H1 (cell line): ENCODE measurements at regions not wholly inside any gene's neighbourhood (a gene's known extent, or its start where the extent isn't known, plus 50 kb on each side); places are given as distances from the start of the nearest gene placed in this dataset.

Experiments used
- CTCF ChIA-PET: fragments of 300-600 bp; sonication (Branson Sonifier 250); formaldehyde crosslinking; loops from one replicate; lab custom pipeline; 2021; ENCODE audit not compliant: partially characterized antibody; lab: Charles Lee
- POLR2A ChIA-PET: fragments of 300-600 bp; sonication (Branson Sonifier 250); formaldehyde crosslinking; loops from one replicate; lab custom pipeline; 2021; ENCODE audit warnings: inconsistent platforms; ENCODE audit not compliant: partially characterized antibody; lab: Charles Lee
- DNase-seq, 2 experiments: peaks; one replicate each; pipeline versions ENCODE4 v3.0.0 to v3.0.0-alpha.2; 2010 to 2022; ENCODE audit warnings: low spot score in 2 of 2, low read depth in 1 of 2, mixed read lengths in 1 of 2
- FAIRE-seq: peaks from 2 replicates; lab custom pipeline; 2011; peaks lifted over from hg19 to GRCh38; lab: Jason Lieb, UNC
- H2AFZ ChIP-seq: 2 replicates; pipeline ENCODE4 v1.8.1; 2012; ENCODE audit warnings: low read length, inconsistent platforms
- H2AK5ac ChIP-seq: 2 replicates; pipeline ENCODE4 v1.6.1; 2013; ENCODE audit warnings: low read depth, low read length
- H2BK120ac ChIP-seq: replicated peaks from 2 replicates; pipeline ENCODE3; 2013; ENCODE audit warnings: low read depth, low read length, inconsistent platforms
- H2BK12ac ChIP-seq: 2 replicates; pipeline ENCODE4 v1.6.1; 2013; ENCODE audit warnings: low read depth, low read length
- H2BK15ac ChIP-seq: 2 replicates; pipeline ENCODE4 v1.6.1; 2013; ENCODE audit warnings: low read length
- H2BK20ac ChIP-seq: 2 replicates; pipeline ENCODE4 v1.6.1; 2013; ENCODE audit warnings: low read length
- H2BK5ac ChIP-seq: 2 replicates; pipeline ENCODE4 v1.6.1; 2013; ENCODE audit warnings: low read depth, low read length
- H3K14ac ChIP-seq: 2 replicates; pipeline ENCODE4 v1.6.1; 2013; ENCODE audit warnings: inconsistent platforms; ENCODE audit not compliant: insufficient read length
- H3K18ac ChIP-seq: 2 replicates; pipeline ENCODE4 v1.6.1; 2013; ENCODE audit warnings: low read length; ENCODE audit errors: extremely low read depth
- H3K23ac ChIP-seq: 2 replicates; pipeline ENCODE4 v1.6.1; 2013; ENCODE audit warnings: inconsistent platforms; ENCODE audit not compliant: insufficient read length
- H3K23me2 ChIP-seq: 2 replicates; pipeline ENCODE4 v1.6.1; 2013; ENCODE audit warnings: low read depth, low read length
- H3K27ac ChIP-seq: 2 replicates; pipeline ENCODE4 v1.6.1; 2011; ENCODE audit warnings: low read depth, low read length, inconsistent platforms
- H3K27me3 ChIP-seq, 4 experiments: replicated peaks in 1 of 4; 1 replicate in 1 of 4; 2 replicates in 3 of 4; pipeline versions ENCODE4 v1.6.1 to v1.8.1; 2011 to 2013; ENCODE audit warnings: low read length in 3 of 4, mild to moderate bottlenecking in 3 of 4, inconsistent platforms in 2 of 4, mixed read lengths in 2 of 4, moderate library complexity in 1 of 4; ENCODE audit not compliant: control insufficient read depth in 3 of 4, insufficient read depth in 3 of 4; ENCODE audit errors: extremely low read depth in 1 of 4
- H3K36me3 ChIP-seq, 4 experiments: 2 replicates each; pipeline versions ENCODE4 v1.6.1 to v1.8.1; 2011 to 2013; ENCODE audit warnings: mild to moderate bottlenecking in 4 of 4, low read length in 3 of 4, moderate library complexity in 2 of 4, control low read depth in 1 of 4, inconsistent platforms in 1 of 4; ENCODE audit not compliant: insufficient read depth in 4 of 4, control insufficient read depth in 2 of 4
- H3K4ac ChIP-seq: replicated peaks from 2 replicates; pipeline ENCODE3; 2013; ENCODE audit warnings: low read length, low read depth, mixed read lengths, inconsistent platforms; ENCODE audit not compliant: insufficient read length
- H3K4me1 ChIP-seq, 4 experiments: replicated peaks in 1 of 4; 1 replicate in 1 of 4; 2 replicates in 3 of 4; pipeline versions ENCODE4 v1.6.1 to v1.8.1; 2011 to 2013; ENCODE audit warnings: low read length in 3 of 4, inconsistent platforms in 2 of 4, mixed read lengths in 1 of 4; ENCODE audit not compliant: insufficient read depth in 4 of 4, control insufficient read depth in 3 of 4
- H3K4me2 ChIP-seq, 2 experiments: 2 replicates each; pipeline versions ENCODE4 v1.6.1 to v1.8.1; 2011 to 2013; ENCODE audit warnings: low read depth in 2 of 2, low read length in 2 of 2, control low read depth in 1 of 2, inconsistent platforms in 1 of 2, mild to moderate bottlenecking in 1 of 2; ENCODE audit not compliant: insufficient read depth in 1 of 2
- H3K4me3 ChIP-seq, 4 experiments: fragments of 200-600, 300-600 bp in 1 of 4; sonication (generic), shearing (Covaris generic), sonication (Bioruptor Twin) in 1 of 4; 2 replicates each; pipeline versions ENCODE4 v1.5.1 to v1.8.1; 2011 to 2016; ENCODE audit warnings: low read length in 4 of 4, low read depth in 3 of 4, control low read depth in 2 of 4, inconsistent platforms in 2 of 4, mild to moderate bottlenecking in 2 of 4, mixed read lengths in 1 of 4, moderate library complexity in 1 of 4; ENCODE audit not compliant: insufficient read depth in 2 of 4; ENCODE audit errors: extremely low read depth in 1 of 4
- H3K56ac ChIP-seq: replicated peaks from 2 replicates; pipeline ENCODE3; 2013; ENCODE audit warnings: low read depth, mild to moderate bottlenecking, mixed read lengths, low read length, inconsistent platforms; ENCODE audit not compliant: insufficient read length
- H3K79me1 ChIP-seq: 2 replicates; pipeline ENCODE4 v1.6.1; 2013; ENCODE audit warnings: low read depth, low read length, control low read depth
- H3K79me2 ChIP-seq, 2 experiments: 2 replicates each; pipeline versions ENCODE4 v1.6.1 to v1.8.1; 2012 to 2013; ENCODE audit warnings: low read length in 2 of 2, mild to moderate bottlenecking in 2 of 2, inconsistent platforms in 1 of 2; ENCODE audit not compliant: insufficient read depth in 2 of 2, control insufficient read depth in 1 of 2
- H3K9ac ChIP-seq, 4 experiments: replicated peaks in 1 of 4; 1 replicate in 1 of 4; 2 replicates in 3 of 4; pipeline versions ENCODE4 v1.6.1 to v1.8.1; 2011 to 2013; ENCODE audit warnings: low read depth in 3 of 4, low read length in 3 of 4, control low read depth in 2 of 4, mild to moderate bottlenecking in 2 of 4, moderate library complexity in 2 of 4, inconsistent platforms in 1 of 4; ENCODE audit errors: extremely low read depth in 1 of 4
- H3K9me3 ChIP-seq, 2 experiments: 2 replicates each; pipeline versions ENCODE4 v1.6.1 to v1.8.1; 2012 to 2013; ENCODE audit warnings: mild to moderate bottlenecking in 2 of 2, moderate library complexity in 2 of 2, control low read depth in 1 of 2, inconsistent platforms in 1 of 2, low read depth in 1 of 2, low read length in 1 of 2, mixed read lengths in 1 of 2; ENCODE audit not compliant: insufficient read depth in 2 of 2
- H4K20me1 ChIP-seq, 2 experiments: replicated peaks in 1 of 2; 2 replicates each; pipeline versions ENCODE3 to v1.8.1; 2011 to 2013; ENCODE audit warnings: inconsistent platforms in 2 of 2, low read length in 2 of 2, mild to moderate bottlenecking in 1 of 2; ENCODE audit not compliant: insufficient read depth in 2 of 2, control insufficient read depth in 1 of 2
- H4K5ac ChIP-seq: 2 replicates; pipeline ENCODE4 v1.6.1; 2013; ENCODE audit warnings: low read length, low read depth, mixed read lengths, inconsistent platforms; ENCODE audit not compliant: insufficient read length
- H4K8ac ChIP-seq: 2 replicates; pipeline ENCODE4 v1.8.0; 2013; ENCODE audit warnings: mild to moderate bottlenecking, moderate library complexity, low read length, inconsistent platforms; ENCODE audit not compliant: insufficient read depth; ENCODE audit errors: extremely low read depth
- H4K91ac ChIP-seq: replicated peaks from 2 replicates; pipeline ENCODE3; 2013; ENCODE audit warnings: low read length, mixed read lengths, inconsistent platforms; ENCODE audit not compliant: insufficient read length
- ASH2L ChIP-seq: fragments of 200-600, 300-600 bp; sonication (generic); IDR thresholded peaks from one replicate; pipeline ENCODE4 v1.7.1; 2017; ENCODE audit warnings: low read length
- EP300 ChIP-seq, 2 experiments: IDR thresholded peaks; 1 replicate in 1 of 2; 2 replicates in 1 of 2; pipeline ENCODE4 v1.6.1; 2011 to 2012; ENCODE audit warnings: low read depth in 2 of 2, low read length in 2 of 2, mild to moderate bottlenecking in 2 of 2, borderline replicate concordance in 1 of 2, inconsistent platforms in 1 of 2, moderate library complexity in 1 of 2
- JUN ChIP-seq: IDR thresholded peaks from 2 replicates; pipeline ENCODE4 v1.6.1; 2011; ENCODE audit warnings: low read depth, mild to moderate bottlenecking, improper control_type of control experiment, low read length
- JUND ChIP-seq: IDR thresholded peaks from 2 replicates; pipeline ENCODE4 v1.6.1; 2011; ENCODE audit warnings: mild to moderate bottlenecking, improper control_type of control experiment, low read length
- KDM1A ChIP-seq: fragments of 200-600, 300-600 bp; sonication (generic); IDR thresholded peaks from 2 replicates; pipeline ENCODE4 v1.7.1; 2016; ENCODE audit warnings: mild to moderate bottlenecking, low read length, borderline replicate concordance
- SAP30 ChIP-seq: fragments of 300-600 bp; sonication (generic); IDR thresholded peaks from 2 replicates; pipeline ENCODE4 v1.7.1; 2012; ENCODE audit warnings: low read length, moderate library complexity, mild to moderate bottlenecking, inconsistent platforms; ENCODE audit not compliant: insufficient read depth, insufficient replicate concordance
- SP4 ChIP-seq: IDR thresholded peaks from 2 replicates; pipeline ENCODE4 v1.6.1; 2012; ENCODE audit warnings: low read length, inconsistent platforms
- TBP ChIP-seq: IDR thresholded peaks from 2 replicates; pipeline ENCODE4 v1.6.1; 2011; ENCODE audit warnings: low read depth, low read length, improper control_type of control experiment
- YY1 ChIP-seq: IDR thresholded peaks from 2 replicates; pipeline ENCODE4 v1.6.1; 2011; ENCODE audit warnings: low read depth, mild to moderate bottlenecking, low read length
- WGBS, 2 experiments: shearing (Covaris generic) in 1 of 2; methylation state at CpG; one replicate each; pipeline versions ENCODE4 v1.1.6 to v1.1.7; 2013 to 2015; ENCODE audit warnings: low lambda C conversion rate in 2 of 2, mixed read lengths in 2 of 2, inconsistent platforms in 1 of 2, low coverage in 1 of 2, missing lambda C conversion rate in 1 of 2; ENCODE audit not compliant: insufficient replicate concordance in 2 of 2, insufficient coverage in 1 of 2, insufficient read length in 1 of 2; ENCODE audit errors: extremely low coverage in 1 of 2, missing lambda C conversion rate in 1 of 2; 5-methylcytosine and 5-hydroxymethylcytosine counted together

- H3K23me2 ChIP-seq: no peaks in the 10 kb centered on the region
- no peak overlapping the region for H3K18ac ChIP-seq
- peaks cover 0 to 7% (median 5%) of the 10 kb centered on the region in 4 experiments; a peak in 3 of 7 replicates for H3K4me1 ChIP-seq
- H3K56ac ChIP-seq: no peak overlapping the region
- H3K9me3 ChIP-seq: no peaks in the 10 kb centered on the region
- H3K14ac ChIP-seq: no peak overlapping the region
- H3K79me1 ChIP-seq: no peaks in the 10 kb centered on the region
- no peak overlapping the region for H3K4me2 ChIP-seq
- ChIA-PET POLR2A (no interaction called here), CTCF (no interaction called here)
- H2BK5ac ChIP-seq: no peak overlapping the region
- H3K27ac ChIP-seq: no peak overlapping the region
- no peak overlapping the region for H3K4me3 ChIP-seq
- no peaks in the 10 kb centered on the region for H3K79me2 ChIP-seq
- no peak overlapping the region for H4K91ac ChIP-seq
- no peaks in the 10 kb centered on the region for H3K36me3 ChIP-seq
- no peak overlapping the region for H4K8ac ChIP-seq
- no peak overlapping the region for H3K23ac ChIP-seq
- DNase-seq (no peak), FAIRE-seq (no peak)
- H2BK15ac ChIP-seq: no peak overlapping the region
- WGBS, 2 experiments: 94 to 100% methylated on average over 1 to 3 of the region's 3 CpGs
- TF ChIP-seq SP4 (no peak), SAP30 (no peak), ASH2L (no peak), TBP (no peak), EP300 (IDR thresholded peaks at IDR 0.05; ENCODE audit: borderline replicate concordance in 1 of 2, low read depth in 2 of 2, low read length in 2 of 2) (no peak), KDM1A (no peak), YY1 (no peak), JUND (no peak), JUN (no peak)
- no peaks in the 10 kb centered on the region for H4K20me1 ChIP-seq
- H2AK5ac ChIP-seq: no peak overlapping the region
- no peak overlapping the region for H4K5ac ChIP-seq
- no peak overlapping the region for H3K9ac ChIP-seq
- no peak overlapping the region for H2BK12ac ChIP-seq
- no peak overlapping the region for H2BK20ac ChIP-seq
- no peak overlapping the region for H2AFZ ChIP-seq
- H3K27me3 ChIP-seq: no peaks in the 10 kb centered on the region
- no peak overlapping the region for H3K4ac ChIP-seq
- H2BK120ac ChIP-seq: no peak overlapping the region
Observed at GRCh38 chr3:64792445-64792844, 104.6 kb upstream of the ADAMTS9 start.
